ENCODE measurements at regions not wholly inside any gene's neighbourhood (a gene's known extent, or its start where the extent isn't known, plus 50 kb on each side); places are given as distances from the start of the nearest gene placed in this dataset.

DNA sequence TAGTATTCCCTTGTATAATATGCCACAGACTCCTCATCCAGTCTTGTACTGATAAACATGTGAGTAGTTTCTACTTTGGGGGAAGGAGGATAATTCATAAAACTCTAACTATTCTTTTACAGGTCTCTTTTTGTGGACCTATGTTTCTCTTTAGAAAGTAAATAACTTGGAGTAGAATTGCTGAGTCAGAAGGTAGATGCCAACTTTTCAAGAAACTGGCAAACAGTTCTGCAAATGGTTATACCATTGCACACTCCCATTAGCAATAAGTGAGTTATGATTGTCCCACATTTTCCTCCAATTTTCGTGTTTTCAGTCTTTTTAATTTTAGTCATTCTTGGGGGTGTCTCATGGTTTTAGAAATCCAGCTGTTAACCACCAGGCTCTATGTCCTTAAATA lies 477.2 kb upstream of the LRRTM4 start:
- Histone ChIP-seq H3K36me3 (ENCODE audit: control insufficient read depth, insufficient read depth, low read length) (no peaks in the 10 kb centered on the region), H3K27ac (ENCODE audit: insufficient read depth, low read depth, low read length, poor library complexity, severe bottlenecking) (no peak overlapping the region), H3K4me3 (ENCODE audit: insufficient read depth, low read depth, low read length) (no peak overlapping the region), H3K27me3 (ENCODE audit: control insufficient read depth, insufficient read depth, low read length, poor library complexity, severe bottlenecking) (no peaks in the 10 kb centered on the region), H3K9me3 (ENCODE audit: control insufficient read depth, low read length) (no peaks in the 10 kb centered on the region), H3K4me1 (ENCODE audit: control insufficient read depth, insufficient read depth, low read length) (no peaks in the 10 kb centered on the region)
- WGBS, 2 experiments, result 71 to 89% methylated on average over 1 of the region's 1 CpG

DNA sequence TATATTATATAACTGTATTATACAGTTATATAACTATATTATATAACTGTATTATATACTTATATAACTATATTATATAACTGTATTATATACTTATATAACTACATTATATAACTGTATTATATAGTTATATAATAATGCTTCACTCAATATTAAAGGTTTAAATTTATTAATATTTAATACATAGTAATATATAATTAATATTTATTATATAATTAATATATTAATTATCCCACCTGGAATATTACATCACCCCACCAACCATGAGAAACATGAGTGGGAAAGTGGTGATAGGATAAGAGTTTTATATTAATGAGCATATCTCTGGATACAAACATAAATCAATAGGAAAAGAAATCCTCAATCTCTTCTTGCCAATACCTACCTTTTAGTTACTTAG lies 487.1 kb upstream of the LRRTM4 start:
- no peak overlapping the region for H3K4me3 ChIP-seq (ENCODE audit: insufficient read depth, low read depth, low read length)
- H3K27ac ChIP-seq (ENCODE audit: insufficient read depth, low read depth, low read length, poor library complexity, severe bottlenecking), result no peak overlapping the region
- no peaks in the 10 kb centered on the region for H3K4me1 ChIP-seq (ENCODE audit: control insufficient read depth, insufficient read depth, low read length)
- H3K9me3 ChIP-seq (ENCODE audit: control insufficient read depth, low read length), result no peaks in the 10 kb centered on the region
- no peaks in the 10 kb centered on the region for H3K27me3 ChIP-seq (ENCODE audit: control insufficient read depth, insufficient read depth, low read length, poor library complexity, severe bottlenecking)
- no peaks in the 10 kb centered on the region for H3K36me3 ChIP-seq (ENCODE audit: control insufficient read depth, insufficient read depth, low read length)

GRCh38 chr2:78011251-78011650 lies 489.1 kb upstream of the LRRTM4 start:
- WGBS, 2 experiments, result 92 to 95% methylated on average over 2 of the region's 2 CpGs
- no peaks in the 10 kb centered on the region for H3K27me3 ChIP-seq (ENCODE audit: control insufficient read depth, insufficient read depth, low read length, poor library complexity, severe bottlenecking)

GRCh38 chr2:78020491-78020890 lies 498.3 kb upstream of the LRRTM4 start:
- Histone ChIP-seq H3K9me3 (ENCODE audit: control insufficient read depth, low read length) (no peaks in the 10 kb centered on the region), H3K27me3 (ENCODE audit: control insufficient read depth, insufficient read depth, low read length, poor library complexity, severe bottlenecking) (no peaks in the 10 kb centered on the region), H3K4me3 (ENCODE audit: insufficient read depth, low read depth, low read length) (no peak overlapping the region), H3K36me3 (ENCODE audit: control insufficient read depth, insufficient read depth, low read length) (no peaks in the 10 kb centered on the region), H3K27ac (ENCODE audit: insufficient read depth, low read depth, low read length, poor library complexity, severe bottlenecking) (no peak overlapping the region), H3K4me1 (ENCODE audit: control insufficient read depth, insufficient read depth, low read length) (no peaks in the 10 kb centered on the region)
- 94 to 95% methylated on average over 3 to 4 of the region's 4 CpGs for WGBS, 2 experiments

More at GRCh38 chr2:78011251-78011650, 489.1 kb upstream of the LRRTM4 start:
- no peaks in the 10 kb centered on the region for H3K36me3 ChIP-seq (ENCODE audit: control insufficient read depth, insufficient read depth, low read length)
- no peak overlapping the region for H3K4me3 ChIP-seq (ENCODE audit: insufficient read depth, low read depth, low read length)
- no peak overlapping the region for H3K27ac ChIP-seq (ENCODE audit: insufficient read depth, low read depth, low read length, poor library complexity, severe bottlenecking)
- H3K4me1 ChIP-seq (ENCODE audit: control insufficient read depth, insufficient read depth, low read length), result no peaks in the 10 kb centered on the region
- H3K9me3 ChIP-seq (ENCODE audit: control insufficient read depth, low read length), result no peaks in the 10 kb centered on the region

- Histone ChIP-seq H3K27ac (ENCODE audit: insufficient read depth, low read depth, low read length, poor library complexity, severe bottlenecking) (no peak overlapping the region), H3K27me3 (ENCODE audit: control insufficient read depth, insufficient read depth, low read length, poor library complexity, severe bottlenecking) (no peaks in the 10 kb centered on the region), H3K4me3 (ENCODE audit: insufficient read depth, low read depth, low read length) (no peak overlapping the region), H3K36me3 (ENCODE audit: control insufficient read depth, insufficient read depth, low read length) (no peaks in the 10 kb centered on the region), H3K4me1 (ENCODE audit: control insufficient read depth, insufficient read depth, low read length) (no peaks in the 10 kb centered on the region), H3K9me3 (ENCODE audit: control insufficient read depth, low read length) (no peaks in the 10 kb centered on the region)
- 95 to 100% methylated on average over 1 of the region's 1 CpG for WGBS, 2 experiments
Measured at GRCh38 chr2:78023356-78023755, 501.2 kb upstream of the LRRTM4 start.

GRCh38 chr2:78024996-78025395 lies 502.8 kb upstream of the LRRTM4 start:
- no peaks in the 10 kb centered on the region for H3K36me3 ChIP-seq (ENCODE audit: control insufficient read depth, insufficient read depth, low read length)
- no peaks in the 10 kb centered on the region for H3K9me3 ChIP-seq (ENCODE audit: control insufficient read depth, low read length)
- H3K27ac ChIP-seq (ENCODE audit: insufficient read depth, low read depth, low read length, poor library complexity, severe bottlenecking), result no peak overlapping the region
- no peaks in the 10 kb centered on the region for H3K27me3 ChIP-seq (ENCODE audit: control insufficient read depth, insufficient read depth, low read length, poor library complexity, severe bottlenecking)
- no peaks in the 10 kb centered on the region for H3K4me1 ChIP-seq (ENCODE audit: control insufficient read depth, insufficient read depth, low read length)
- no peak overlapping the region for H3K4me3 ChIP-seq (ENCODE audit: insufficient read depth, low read depth, low read length)
- WGBS, 2 experiments, result 82 to 87% methylated on average over 2 of the region's 2 CpGs

- Histone ChIP-seq H3K4me3 (ENCODE audit: insufficient read depth, low read depth, low read length) (no peak overlapping the region), H3K9me3 (ENCODE audit: control insufficient read depth, low read length) (no peaks in the 10 kb centered on the region), H3K4me1 (ENCODE audit: control insufficient read depth, insufficient read depth, low read length) (no peaks in the 10 kb centered on the region), H3K27me3 (ENCODE audit: control insufficient read depth, insufficient read depth, low read length, poor library complexity, severe bottlenecking) (no peaks in the 10 kb centered on the region), H3K27ac (ENCODE audit: insufficient read depth, low read depth, low read length, poor library complexity, severe bottlenecking) (no peak overlapping the region), H3K36me3 (ENCODE audit: control insufficient read depth, insufficient read depth, low read length) (no peaks in the 10 kb centered on the region)
- WGBS, 2 experiments, result 93 to 98% methylated on average over 4 of the region's 4 CpGs
Measured at GRCh38 chr2:78029392-78029995, 507.3 kb upstream of the LRRTM4 start.

DNA sequence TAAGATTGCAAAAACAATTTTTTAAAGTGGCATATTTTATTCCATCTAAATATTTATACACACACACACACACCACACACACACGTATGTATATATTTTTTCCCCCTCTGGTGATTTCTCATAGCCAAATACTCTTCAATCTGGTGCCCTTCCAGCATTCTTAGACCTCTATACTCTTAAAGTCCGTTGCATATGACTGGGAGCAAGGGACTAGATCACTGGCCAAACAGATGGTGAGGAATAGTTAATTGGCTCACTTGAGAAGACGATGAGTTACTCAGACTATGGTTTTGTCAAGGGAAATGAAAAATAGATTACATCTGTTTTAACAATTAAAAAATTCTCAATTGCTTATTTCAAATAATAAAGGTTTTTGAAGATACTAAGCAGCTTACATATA lies 512.5 kb upstream of the LRRTM4 start:
- Histone ChIP-seq H3K36me3 (ENCODE audit: control insufficient read depth, insufficient read depth, low read length) (no peaks in the 10 kb centered on the region), H3K9me3 (ENCODE audit: control insufficient read depth, low read length) (no peaks in the 10 kb centered on the region), H3K27me3 (ENCODE audit: control insufficient read depth, insufficient read depth, low read length, poor library complexity, severe bottlenecking) (no peaks in the 10 kb centered on the region), H3K4me1 (ENCODE audit: control insufficient read depth, insufficient read depth, low read length) (no peaks in the 10 kb centered on the region), H3K4me3 (ENCODE audit: insufficient read depth, low read depth, low read length) (no peak overlapping the region), H3K27ac (ENCODE audit: insufficient read depth, low read depth, low read length, poor library complexity, severe bottlenecking) (no peak overlapping the region)
- WGBS, 2 experiments, result 77 to 93% methylated on average over 2 to 3 of the region's 3 CpGs

GRCh38 chr2:78035804-78036203 lies 513.6 kb upstream of the LRRTM4 start:
- H3K27me3 ChIP-seq (ENCODE audit: control insufficient read depth, insufficient read depth, low read length, poor library complexity, severe bottlenecking), result no peaks in the 10 kb centered on the region
- H3K9me3 ChIP-seq (ENCODE audit: control insufficient read depth, low read length), result no peaks in the 10 kb centered on the region
- 41 to 49% methylated on average over 2 of the region's 2 CpGs for WGBS, 2 experiments
- H3K4me1 ChIP-seq (ENCODE audit: control insufficient read depth, insufficient read depth, low read length), result no peaks in the 10 kb centered on the region
- H3K36me3 ChIP-seq (ENCODE audit: control insufficient read depth, insufficient read depth, low read length), result no peaks in the 10 kb centered on the region
- no peak overlapping the region for H3K4me3 ChIP-seq (ENCODE audit: insufficient read depth, low read depth, low read length)
- no peak overlapping the region for H3K27ac ChIP-seq (ENCODE audit: insufficient read depth, low read depth, low read length, poor library complexity, severe bottlenecking)

- Histone ChIP-seq H3K27me3 (ENCODE audit: control insufficient read depth, insufficient read depth, low read length, poor library complexity, severe bottlenecking) (no peaks in the 10 kb centered on the region), H3K36me3 (ENCODE audit: control insufficient read depth, insufficient read depth, low read length) (no peaks in the 10 kb centered on the region), H3K9me3 (ENCODE audit: control insufficient read depth, low read length) (no peaks in the 10 kb centered on the region), H3K4me3 (ENCODE audit: insufficient read depth, low read depth, low read length) (no peak overlapping the region), H3K27ac (ENCODE audit: insufficient read depth, low read depth, low read length, poor library complexity, severe bottlenecking) (no peak overlapping the region), H3K4me1 (ENCODE audit: control insufficient read depth, insufficient read depth, low read length) (no peaks in the 10 kb centered on the region)
- WGBS, 2 experiments, result 95 to 97% methylated on average over 5 of the region's 5 CpGs
Measured at GRCh38 chr2:78051480-78051879, 529.3 kb upstream of the LRRTM4 start.

- Histone ChIP-seq H3K9me3 (ENCODE audit: control insufficient read depth, low read length) (no peaks in the 10 kb centered on the region), H3K4me3 (ENCODE audit: insufficient read depth, low read depth, low read length) (no peak overlapping the region), H3K4me1 (ENCODE audit: control insufficient read depth, insufficient read depth, low read length) (no peaks in the 10 kb centered on the region), H3K36me3 (ENCODE audit: control insufficient read depth, insufficient read depth, low read length) (no peaks in the 10 kb centered on the region), H3K27ac (ENCODE audit: insufficient read depth, low read depth, low read length, poor library complexity, severe bottlenecking) (no peak overlapping the region), H3K27me3 (ENCODE audit: control insufficient read depth, insufficient read depth, low read length, poor library complexity, severe bottlenecking) (no peaks in the 10 kb centered on the region)
Measured at GRCh38 chr2:78056976-78057375, 534.8 kb upstream of the LRRTM4 start.
